Hematopoietic multipotent progenitor cell treated with erythropoietin and hydrocortisone succinate and interleukin-3 and kit ligand, for 15 days (in vitro differentiated cells): ENCODE measurements at regions not wholly inside any gene's neighbourhood (a gene's known extent, or its start where the extent isn't known, plus 50 kb on each side); places are given as distances from the start of the nearest gene placed in this dataset.

Source experiments
- DNase-seq: peaks from one replicate; pipeline ENCODE4 v3.0.0-alpha.2; 2015; ENCODE audit warnings: low spot score

DNA sequence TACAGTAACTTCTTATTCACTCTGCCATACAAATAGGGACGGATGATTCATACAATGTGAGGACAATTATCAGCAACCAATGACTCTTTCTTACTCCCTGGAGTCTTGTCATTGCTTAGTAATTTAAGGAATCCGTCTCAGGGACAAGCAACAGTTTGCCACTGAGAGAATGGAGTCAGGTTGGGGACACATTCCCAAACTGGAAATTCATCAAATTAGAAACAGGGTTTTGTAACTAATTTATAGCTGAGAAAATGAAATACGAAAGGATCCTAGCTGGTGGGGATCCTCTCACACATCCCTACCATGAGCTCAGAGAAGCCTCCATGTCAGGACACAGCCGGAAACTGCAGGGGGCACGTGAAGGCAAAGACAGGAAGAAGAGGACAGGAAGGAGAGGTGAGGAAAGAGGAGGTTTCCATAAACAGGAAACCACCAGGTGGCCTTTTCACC lies 50.4 kb upstream of the KDR start:
- no peak for DNase-seq

DNA sequence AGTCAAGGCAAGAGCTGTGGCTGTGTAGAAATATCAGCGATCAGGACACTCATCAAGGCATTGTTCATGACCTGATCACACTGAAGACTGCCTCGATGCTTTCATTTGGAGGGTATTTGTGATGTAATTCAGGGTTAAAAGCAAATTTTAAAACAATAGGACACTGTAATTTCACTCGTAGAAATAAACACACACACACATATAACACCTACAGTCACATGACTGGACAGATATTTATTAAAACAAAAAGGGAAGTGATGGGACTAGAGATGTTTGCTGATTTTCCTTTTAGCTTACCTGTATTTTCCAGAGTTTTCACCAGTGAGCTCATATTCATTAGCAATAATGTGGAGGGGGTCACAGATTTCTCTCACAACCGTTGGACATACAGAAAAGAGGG lies 51.1 kb upstream of the KDR start:
- DNase-seq, result no peak

DNA sequence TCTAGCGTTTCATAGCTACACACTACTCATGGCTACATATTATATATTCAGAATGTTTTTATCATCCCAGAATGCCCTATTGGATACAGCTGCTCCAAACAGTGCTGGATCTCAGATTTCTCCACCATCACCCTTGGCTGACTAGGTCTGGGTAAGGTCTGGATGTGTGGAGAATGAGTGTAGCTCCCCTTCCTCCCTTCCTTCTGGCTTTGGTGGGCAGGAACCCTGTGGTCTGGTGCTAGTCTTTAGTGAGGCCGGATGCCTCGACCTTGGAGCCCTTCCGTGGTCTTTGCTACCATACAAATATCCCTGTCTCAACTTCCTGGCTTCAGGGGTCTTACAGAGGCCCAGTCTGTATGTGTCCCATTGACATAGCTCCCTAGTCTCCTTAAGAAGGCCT lies 52.1 kb upstream of the KDR start:
- DNase-seq, result no peak

DNA sequence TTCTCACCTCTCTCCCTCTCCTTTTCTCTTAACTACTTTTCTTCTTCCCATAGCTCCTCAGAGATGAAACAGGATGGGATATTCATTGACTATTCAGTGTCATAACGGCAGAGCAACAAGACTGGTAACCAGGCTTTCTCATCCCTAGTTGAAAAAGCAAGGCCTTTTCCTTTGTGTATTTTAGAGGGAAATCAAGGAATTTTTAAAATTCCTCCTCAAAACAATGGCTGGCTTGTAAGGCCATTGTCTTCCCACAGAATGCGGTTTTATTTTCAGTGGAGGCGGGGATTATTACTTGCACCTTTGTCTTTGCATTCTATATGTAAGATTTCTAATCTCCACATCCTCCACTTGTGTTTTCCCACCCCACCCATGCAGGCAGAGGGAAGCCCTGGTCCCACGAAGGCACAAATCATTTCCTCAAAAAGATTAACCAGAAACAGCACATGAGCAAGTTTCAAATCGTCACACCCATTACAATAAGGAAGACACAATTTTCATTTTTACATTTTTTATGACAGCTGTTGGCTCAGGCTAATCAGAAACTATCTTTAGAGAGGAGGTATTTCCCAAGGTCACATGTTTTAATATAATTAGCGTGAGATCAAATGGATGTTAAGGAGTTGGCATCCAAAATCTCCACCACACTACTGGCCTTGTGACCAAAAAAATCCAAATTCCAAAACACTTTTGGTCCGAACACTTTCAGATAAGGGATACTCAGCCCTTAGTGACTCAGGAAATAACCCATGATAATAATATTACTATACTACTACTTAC lies 53.0 kb upstream of the KDR start:
- DNase-seq, result no peak

DNA sequence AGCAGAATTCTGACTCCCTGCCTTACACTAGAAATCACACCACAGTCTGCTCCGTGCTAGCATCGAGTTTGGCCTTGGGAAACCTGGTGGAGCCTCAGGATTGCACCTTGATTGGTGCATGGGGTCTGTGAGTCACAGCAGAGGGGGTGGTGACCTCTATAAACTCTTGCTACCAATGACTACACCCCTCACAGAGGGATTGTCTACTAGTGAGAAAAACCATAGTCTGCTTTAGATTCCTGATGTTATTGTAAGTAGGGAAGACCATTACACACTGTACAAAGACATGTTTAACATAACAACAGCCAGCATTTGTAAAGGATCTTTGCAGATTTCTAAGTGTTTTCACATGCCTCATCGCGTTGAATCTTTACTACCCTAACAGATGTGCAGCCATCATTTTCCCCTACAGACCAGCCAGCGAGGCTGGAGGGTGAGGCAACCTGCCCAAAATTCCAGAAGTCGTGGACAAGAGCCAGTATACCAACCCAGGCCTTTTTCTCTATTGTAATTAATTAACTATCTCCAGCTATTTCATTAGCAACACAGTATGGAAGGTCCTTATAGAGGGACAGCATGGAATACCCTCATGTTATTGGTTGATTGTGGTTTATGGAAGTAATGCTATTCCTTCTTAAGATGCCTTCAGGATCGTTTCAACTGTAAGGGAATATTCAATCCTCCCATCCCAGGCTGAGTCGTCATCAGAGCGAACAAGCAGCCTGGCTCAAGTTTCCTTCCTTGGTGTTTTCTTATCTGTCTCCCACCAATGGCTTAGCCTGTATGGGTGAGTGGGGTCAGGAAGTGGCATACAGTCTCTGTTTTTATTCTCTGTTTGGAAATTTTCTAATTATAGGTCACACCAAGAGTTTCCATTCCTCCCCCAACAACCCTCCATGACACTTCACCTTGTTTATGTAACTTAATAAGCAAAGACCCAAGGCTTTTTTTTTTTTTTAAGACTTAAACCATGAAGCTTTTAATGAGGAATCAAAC lies 55.9 kb upstream of the KDR start:
- no peak for DNase-seq

DNA sequence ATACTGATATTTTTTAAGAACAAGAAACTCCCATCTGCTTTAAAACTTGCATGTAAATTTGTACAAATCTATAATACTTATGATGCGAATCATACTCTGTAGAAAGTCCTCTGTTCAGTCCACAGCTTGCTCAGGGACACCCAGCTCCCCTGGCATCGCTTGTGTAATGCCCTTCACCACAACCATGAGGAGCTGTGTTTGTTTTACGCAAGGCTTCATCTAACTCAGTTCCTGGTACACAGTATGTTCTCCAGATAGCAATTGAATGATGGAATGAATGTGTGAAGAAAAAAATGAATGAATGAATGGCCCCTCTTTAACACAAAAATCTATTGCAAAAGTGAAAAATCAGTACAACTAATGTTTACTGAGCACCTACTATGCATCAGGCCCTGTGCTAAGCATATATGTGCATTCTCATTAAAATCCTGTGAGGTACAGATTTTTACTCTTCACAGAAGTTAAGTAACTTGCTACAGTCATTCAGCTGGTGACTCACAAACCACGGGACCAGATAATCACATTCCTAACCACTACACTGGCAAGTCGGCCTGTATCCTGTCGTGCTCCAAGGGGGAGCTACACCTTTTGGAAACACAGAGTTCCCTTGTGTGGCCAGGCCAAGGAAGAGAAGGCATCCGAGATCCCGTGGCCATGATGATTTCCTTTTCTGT lies 58.7 kb upstream of the KDR start:
- DNase-seq, result no peak

DNA sequence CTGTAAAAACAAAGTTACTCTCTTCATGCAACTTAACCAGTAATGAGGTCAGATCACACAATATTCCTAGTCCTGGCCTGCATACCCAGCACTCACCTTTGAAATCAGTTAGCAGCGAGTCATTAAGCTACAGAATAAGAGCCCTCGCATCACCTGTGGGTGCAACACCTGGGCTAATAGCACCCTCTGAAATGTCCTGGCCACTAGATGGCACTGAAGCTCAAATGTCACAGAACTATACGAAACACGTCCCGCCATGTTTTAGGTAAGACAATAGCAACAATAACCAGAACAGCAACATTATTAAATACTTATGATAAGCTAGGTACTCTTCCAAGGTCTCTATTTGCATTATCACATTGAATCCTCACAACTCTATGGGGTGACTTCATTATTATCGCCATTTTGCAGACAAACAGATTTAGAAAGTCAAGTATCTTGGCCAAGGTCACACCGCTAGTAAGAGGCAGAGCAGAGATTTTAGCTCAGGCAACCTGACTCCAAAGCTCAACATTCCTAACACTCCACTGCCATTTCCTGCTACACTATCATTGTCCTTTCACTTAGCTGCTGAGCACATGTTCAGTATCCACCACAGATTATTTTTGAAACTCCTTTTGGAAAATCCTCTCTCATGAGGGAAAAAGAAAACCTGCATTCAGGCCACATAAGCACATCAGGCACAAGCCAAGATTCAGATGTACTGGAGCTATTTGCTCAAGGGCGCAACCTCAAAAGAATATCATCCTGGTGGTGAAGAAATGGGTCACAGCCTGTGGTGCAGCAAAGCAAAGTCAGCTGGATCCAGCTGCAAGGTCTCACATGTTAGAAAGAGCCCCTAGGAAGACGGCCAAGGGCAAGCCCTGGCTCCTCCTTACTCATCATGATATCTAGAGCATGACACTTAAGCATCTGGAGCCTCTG lies 59.5 kb upstream of the KDR start:
- peak; percentile 5 for DNase-seq

DNA sequence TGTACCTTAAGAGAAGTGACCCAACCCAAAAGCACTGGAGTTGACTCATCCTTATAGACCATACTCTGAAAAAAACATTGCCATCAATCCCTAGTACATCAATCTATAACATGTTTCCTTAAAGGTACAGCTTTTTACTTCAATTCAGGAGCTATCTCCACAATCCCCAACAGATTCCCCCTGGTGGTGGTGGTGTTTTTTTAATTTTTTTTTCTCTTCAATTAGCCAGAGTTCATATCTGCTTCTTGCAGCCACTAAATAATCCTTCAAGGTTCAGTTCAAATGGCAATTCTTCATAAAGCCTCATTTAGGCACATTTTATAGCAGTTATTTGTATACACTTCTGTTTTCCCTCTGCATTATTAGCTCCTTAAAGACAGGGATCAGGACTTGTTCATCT lies 60.7 kb upstream of the KDR start:
- DNase-seq, result no peak

DNA sequence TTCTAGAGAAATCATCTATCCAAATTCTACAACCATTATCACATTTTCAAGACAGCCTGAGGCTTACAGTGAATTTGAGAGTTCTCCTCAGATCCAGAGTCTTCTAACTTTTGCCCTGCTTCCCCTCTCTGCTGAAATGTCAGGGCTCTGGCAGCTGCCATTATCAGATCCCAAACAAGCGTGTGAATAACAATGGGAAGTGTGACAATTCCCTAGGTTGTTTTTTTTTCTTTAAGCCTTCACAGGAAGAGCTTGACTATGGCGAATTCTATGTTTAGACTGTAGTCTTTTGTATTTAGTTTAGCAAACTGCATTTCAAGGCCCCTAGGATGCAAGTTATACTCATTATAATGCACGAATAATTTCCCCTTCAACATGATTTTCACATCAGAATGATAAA lies 61.3 kb upstream of the KDR start:
- no peak for DNase-seq

DNA sequence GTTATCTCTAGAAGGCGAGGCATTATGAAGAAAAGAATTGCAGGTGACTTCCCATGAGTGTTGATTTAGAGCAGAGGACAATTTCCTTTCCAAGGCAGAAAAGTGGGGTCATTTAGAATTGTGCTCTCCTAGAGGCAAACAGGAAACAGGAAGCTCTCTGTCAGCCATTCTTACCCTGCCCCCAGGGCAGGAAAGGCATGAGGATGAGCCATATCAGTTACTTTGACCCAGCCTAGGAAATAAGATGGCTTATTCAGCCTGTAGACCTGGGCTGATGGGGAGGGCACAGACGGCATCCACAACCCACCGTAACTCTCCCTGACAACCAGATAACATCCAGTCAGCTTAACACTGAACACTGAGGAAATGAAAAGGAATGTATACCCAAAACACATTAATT lies 88.8 kb upstream of the KDR start:
- DNase-seq, result no peak

DNA sequence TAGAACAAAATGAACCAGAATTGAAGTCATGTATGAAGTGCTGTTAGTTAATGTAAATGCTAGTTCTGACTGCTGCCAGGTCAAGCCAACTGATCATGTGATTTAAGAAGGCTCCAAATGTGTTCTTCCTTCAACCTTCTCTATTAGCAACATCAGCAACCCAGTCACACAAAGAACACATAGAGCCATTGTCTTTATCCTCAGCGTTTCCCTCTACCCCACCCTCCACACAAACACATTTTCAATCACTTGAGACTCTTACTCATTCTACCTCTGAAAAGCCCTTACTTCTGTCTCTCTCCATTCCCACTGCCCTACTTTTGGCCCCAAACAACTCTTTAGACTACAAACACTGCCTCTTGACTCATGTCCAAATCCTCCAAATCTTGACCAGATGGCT lies 89.7 kb upstream of the KDR start:
- DNase-seq, result no peak

DNA sequence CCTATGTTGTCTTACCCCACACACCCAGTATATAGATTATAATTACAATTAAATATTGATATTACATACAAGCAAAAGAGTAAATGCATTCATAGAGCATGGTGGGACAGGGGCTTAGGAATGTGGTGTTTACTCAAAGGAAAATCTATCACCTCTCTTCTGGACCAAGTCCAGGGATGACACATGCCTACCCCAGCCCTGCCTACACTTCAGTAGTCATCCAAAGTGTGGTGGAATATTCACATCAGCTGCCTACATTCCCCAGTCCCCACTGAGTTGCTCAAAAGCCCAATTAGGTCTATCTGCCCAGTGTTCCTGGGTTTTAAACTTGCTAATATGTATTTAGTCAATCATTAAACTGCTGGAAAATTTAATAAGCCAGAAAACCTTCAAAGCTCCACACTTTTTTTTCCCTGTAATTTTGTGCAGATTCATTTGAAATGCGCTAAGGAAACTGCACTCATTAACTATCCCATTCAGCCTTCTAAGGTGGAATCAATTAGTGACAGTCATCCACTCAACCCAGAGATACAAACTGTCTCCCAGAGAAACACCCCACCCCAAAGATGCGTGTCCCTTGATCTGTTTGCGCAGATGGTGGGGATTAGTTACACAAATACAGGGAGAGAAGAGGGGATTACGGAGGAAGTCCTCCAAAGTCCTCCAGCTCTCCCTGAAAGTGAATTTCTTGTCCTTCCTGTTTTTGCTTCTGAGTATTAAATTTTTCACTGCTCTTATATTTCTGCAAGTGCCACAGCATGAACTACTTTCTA lies 91.7 kb upstream of the KDR start:
- DNase-seq, result no peak

DNA sequence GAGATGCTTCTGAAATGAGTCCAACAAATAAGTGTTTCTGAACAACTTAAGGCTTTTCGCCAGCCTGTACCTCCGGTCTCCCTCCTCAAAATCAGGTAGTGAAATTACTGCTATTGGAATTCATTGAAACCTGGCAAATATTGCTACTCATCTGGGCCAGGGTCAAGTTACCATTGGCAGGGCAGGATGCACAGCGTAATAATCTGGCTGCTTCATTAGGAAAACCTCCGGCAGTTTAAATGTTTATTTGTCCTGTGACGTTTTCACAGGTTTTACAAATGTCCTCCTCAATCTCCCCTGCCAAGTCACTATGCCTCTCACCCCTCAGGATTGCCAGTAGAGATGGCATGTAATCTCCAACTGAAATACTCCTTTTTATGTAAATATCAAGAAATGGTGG lies 92.6 kb upstream of the KDR start:
- DNase-seq, result no peak

DNA sequence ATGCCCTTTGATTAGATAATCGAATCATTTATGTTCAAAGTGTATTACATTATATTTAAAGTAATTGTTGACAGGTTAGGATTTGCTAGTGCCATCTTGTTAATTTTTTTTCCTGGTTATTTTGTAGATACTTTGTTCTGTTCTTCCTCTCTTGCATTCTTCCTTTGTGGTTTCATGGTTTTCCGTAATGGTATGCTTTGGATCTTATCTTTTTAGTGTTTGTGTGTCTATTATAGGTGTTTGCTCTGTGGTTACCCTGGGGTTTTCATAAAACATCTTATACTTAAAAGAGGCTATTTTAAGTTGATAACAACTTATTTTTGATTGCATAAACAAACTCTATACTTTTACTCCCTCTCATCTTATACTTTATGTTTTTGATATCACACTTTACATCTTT lies 108.2 kb upstream of the SRD5A3 start:
- no peak for DNase-seq

DNA sequence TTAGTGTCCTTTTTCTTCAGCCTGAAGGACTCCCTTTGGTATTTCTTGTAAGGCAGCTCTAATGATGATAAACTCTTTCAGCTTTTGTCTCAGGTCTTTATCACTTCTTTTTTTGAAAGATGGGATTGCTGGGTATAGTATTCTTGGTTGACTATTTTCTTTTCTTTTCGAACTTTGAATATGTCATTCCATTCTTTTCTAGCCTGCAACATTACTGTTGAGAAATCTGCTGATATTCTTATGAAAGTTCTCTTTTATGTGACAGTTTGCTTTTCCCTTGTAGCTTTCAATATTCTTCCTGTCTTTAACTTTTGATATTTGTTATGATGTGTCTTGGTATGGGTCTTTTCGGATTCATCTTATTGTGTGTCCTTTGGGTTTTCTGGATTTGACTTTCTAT lies 107.6 kb upstream of the SRD5A3 start:
- DNase-seq, result no peak

DNA sequence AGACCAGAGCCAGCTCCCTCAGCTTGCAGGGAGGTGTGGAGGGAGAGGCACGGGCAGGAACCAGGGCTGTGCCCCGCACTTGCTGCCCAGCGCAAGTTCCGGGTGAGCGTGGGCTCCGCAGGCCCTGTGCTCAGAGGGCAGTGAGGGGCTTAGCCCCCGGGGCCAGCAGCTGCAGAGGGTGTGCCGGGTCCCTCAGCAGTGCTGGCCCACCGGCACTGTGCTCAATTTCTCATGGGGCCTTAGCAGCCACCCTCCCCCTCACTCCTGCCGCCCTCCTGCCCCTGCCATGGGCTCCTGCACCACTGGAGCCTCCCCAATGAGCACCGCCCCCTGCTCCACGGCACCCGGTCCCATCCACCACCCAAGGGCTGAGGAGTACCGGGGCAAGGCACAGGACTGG lies 104.6 kb upstream of the SRD5A3 start:
- no peak for DNase-seq

DNA sequence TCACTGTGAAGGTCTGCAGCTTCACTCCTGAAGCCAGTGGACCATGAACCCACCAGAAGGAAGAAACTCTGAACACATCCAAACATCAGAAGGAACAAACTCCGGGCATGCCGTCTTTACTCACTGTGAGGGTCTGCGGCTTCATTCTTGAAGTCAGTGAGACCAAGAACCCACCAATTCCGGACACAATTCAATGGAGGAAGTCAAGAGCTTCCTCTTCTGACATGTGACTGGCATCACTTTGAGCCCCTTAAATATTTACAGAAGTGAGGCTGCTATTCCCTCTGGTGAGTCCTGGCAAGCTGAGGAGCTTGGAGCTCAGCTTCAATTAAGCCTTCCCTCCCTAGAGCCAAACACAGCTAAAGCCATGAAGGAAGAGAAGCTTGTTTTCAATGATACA lies 103.5 kb upstream of the SRD5A3 start:
- DNase-seq, result no peak

DNA sequence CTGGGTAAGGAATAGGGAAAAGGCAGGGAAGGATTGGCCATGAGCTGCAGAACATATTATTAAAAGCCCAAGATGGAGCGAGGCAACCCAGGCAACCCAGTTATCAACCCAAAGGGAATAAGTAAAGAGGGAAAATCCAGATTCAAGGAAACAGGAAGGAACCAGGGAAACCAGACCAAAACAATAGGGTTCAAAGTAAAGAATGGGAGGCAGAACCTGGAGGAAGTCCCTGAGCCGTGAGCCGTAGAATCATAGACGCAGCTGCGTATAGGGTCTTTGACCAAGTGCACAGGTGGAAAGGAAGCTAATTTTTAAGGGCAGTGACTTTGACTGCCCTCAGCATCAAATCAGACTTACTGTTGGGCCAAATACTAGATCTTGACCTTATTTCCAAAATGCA lies 98.5 kb upstream of the SRD5A3 start:
- no peak for DNase-seq

DNA sequence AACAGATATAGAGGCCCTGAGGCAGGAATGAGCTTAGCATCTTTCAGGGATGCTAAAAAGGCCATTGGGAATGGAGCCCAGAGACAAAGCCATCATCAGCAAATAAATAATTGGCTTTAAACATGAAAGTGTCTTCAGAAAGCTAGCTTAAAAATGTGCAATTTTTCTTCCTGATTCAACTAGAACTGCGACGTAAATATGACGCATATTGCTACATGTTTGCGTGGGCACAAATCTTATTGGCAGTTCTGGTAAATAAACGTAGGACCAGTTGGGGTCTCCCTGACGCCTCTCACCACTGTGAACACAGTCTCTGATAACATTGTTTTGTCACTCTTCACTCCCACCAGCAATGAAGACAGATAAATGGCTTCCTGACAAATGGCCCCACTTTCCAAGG lies 97.3 kb upstream of the SRD5A3 start:
- DNase-seq, result no peak

DNA sequence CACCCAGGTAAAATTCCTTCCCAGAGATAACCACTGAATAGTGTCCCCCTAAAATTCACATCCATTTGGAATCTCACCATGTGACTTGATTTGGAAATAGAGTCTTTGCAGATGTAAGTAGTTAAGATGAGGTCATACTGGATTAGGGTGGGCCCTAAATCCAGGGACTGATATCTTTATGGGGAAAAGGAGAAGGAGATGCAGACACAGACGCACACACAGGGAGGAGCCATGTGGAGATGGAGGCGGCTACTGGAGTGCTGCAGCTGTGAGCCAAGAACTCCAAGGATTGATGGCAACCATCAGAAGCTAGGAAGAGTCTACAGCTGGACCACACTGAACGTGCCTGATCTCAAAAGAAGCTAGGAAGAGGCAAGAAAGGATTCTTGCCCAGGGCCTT lies 96.6 kb upstream of the SRD5A3 start:
- no peak for DNase-seq

DNA sequence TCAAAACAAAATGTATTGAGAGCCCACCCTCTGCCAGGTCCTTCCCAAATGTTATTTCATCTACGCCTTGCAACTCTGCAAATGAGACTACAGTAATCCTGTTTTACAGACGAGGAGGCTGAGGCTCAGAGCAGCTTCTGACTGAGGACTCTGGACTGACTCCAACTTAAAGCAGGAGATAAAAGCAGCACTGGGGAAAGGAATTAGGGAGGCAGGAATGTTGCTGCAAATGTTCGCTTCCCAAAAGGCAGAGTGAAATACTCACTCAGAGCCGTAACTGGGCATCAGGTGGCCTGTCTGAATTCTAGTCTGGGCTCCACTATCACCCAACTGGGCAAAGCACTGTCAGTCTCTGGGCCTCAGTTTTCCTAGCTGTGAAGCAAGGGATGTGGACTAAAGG lies 94.7 kb upstream of the SRD5A3 start:
- no peak for DNase-seq
